Testis (tissue), 2 donors: ENCODE measurements at regions not wholly inside any gene's neighbourhood (a gene's known extent, or its start where the extent isn't known, plus 50 kb on each side); places are given as distances from the start of the nearest gene placed in this dataset.

Experiments used
- DNase-seq: peaks from one replicate; pipeline ENCODE4 v3.0.0-alpha.2; 2019
- H3K27ac ChIP-seq, 2 donors: fragments of 200-600 bp; sonication (generic); one replicate each; pipeline ENCODE4 v1.5.1; 2019
- H3K27me3 ChIP-seq: fragments of 200-600 bp; sonication (generic); one replicate; pipeline ENCODE4 v1.5.1; 2019
- H3K36me3 ChIP-seq: fragments of 200-600 bp; sonication (generic); one replicate; pipeline ENCODE4 v1.5.1; 2017; ENCODE audit warnings: low read depth; ENCODE audit errors: missing control alignments
- H3K4me1 ChIP-seq: fragments of 200-600 bp; sonication (generic); one replicate; pipeline ENCODE4 v1.5.1; 2019
- H3K4me3 ChIP-seq, 2 donors: fragments of 200-600 bp; sonication (generic); one replicate each; pipeline ENCODE4 v1.5.1; 2017 to 2019
- H3K9me3 ChIP-seq: fragments of 200-600 bp; sonication (generic); one replicate; pipeline ENCODE4 v1.5.1; 2017
- POLR2A ChIP-seq: fragments of 450-650 bp; IDR thresholded peaks from one replicate; pipeline ENCODE4 v1.6.1; 2017; ENCODE audit warnings: antibody characterized with exemption, mild to moderate bottlenecking, moderate library complexity
- WGBS, 2 donors: methylation state at CpG; one replicate each; pipeline ENCODE4 v1.1.5; 2018; 5-methylcytosine and 5-hydroxymethylcytosine counted together
- intact Hi-C: fragments of 100-400 bp; cut with DNase I; formaldehyde crosslinking; loops from one replicate; pipeline ENCODE4 v1.15.1; 2023; ENCODE audit warnings: low total_unique reads
- TF ChIP-seq, protein P1 (sequence below), 3 experiments: fragments of 450-650 bp in 2 of 3; fragments of 200-600 bp in 1 of 3; sonication (generic) in 1 of 3; IDR thresholded peaks; one replicate each; pipeline ENCODE4 v1.5.1; 2016 to 2019; ENCODE audit warnings: antibody characterized with exemption in 3 of 3, mild to moderate bottlenecking in 2 of 3, moderate library complexity in 1 of 3

DNA sequence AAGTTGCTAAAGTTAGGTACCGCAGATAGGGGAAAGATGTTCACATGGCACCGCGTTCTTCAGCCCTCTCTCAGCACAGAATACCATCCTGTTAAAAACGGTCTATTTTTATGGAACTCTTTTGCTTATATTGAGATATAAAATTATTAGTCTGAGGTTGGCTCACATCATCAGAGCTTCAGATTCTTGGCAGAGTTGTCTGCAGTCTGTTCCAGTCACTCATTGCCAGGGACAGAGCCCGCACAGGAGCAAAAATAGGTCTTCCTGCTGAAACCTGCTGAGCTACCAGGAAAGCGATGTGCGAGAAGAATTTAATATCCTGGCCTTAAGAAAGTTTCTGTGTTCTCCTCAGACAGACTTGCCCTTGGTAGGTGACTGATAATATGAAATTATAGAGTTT is 249.8 kb downstream of the VRK1 start:
- intact Hi-C loops: no loop called here
- no peaks in the 10 kb centered on the region for H3K36me3 ChIP-seq
- no peaks in the 10 kb centered on the region for H3K27me3 ChIP-seq
- H3K4me3 ChIP-seq: no peak overlapping the region
- TF ChIP-seq, protein P1, sequence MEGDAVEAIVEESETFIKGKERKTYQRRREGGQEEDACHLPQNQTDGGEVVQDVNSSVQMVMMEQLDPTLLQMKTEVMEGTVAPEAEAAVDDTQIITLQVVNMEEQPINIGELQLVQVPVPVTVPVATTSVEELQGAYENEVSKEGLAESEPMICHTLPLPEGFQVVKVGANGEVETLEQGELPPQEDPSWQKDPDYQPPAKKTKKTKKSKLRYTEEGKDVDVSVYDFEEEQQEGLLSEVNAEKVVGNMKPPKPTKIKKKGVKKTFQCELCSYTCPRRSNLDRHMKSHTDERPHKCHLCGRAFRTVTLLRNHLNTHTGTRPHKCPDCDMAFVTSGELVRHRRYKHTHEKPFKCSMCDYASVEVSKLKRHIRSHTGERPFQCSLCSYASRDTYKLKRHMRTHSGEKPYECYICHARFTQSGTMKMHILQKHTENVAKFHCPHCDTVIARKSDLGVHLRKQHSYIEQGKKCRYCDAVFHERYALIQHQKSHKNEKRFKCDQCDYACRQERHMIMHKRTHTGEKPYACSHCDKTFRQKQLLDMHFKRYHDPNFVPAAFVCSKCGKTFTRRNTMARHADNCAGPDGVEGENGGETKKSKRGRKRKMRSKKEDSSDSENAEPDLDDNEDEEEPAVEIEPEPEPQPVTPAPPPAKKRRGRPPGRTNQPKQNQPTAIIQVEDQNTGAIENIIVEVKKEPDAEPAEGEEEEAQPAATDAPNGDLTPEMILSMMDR (IDR thresholded peaks at IDR 0.05): no peak
- TF ChIP-seq POLR2A: no peak
- 89% methylated on average over 7 of the region's 7 CpGs for WGBS, 2 donors
- H3K27ac ChIP-seq: no peak overlapping the region
- H3K9me3 ChIP-seq: no peaks in the 10 kb centered on the region
- no peaks in the 10 kb centered on the region for H3K4me1 ChIP-seq
- no peak for DNase-seq

- no peak for DNase-seq
- TF ChIP-seq, protein P1 (IDR thresholded peaks at IDR 0.05): no peak
- TF ChIP-seq POLR2A: no peak
- no peaks in the 10 kb centered on the region for H3K36me3 ChIP-seq
- no peak overlapping the region for H3K27ac ChIP-seq
- H3K27me3 ChIP-seq: no peaks in the 10 kb centered on the region
- intact Hi-C loops: no loop called here
- H3K4me3 ChIP-seq: no peak overlapping the region
- no peaks in the 10 kb centered on the region for H3K9me3 ChIP-seq
- H3K4me1 ChIP-seq: no peaks in the 10 kb centered on the region
Observed at GRCh38 chr14:97052001-97052400, 254.8 kb downstream of the VRK1 start.

- Histone ChIP-seq H3K27ac (no peak overlapping the region), H3K9me3 (no peaks in the 10 kb centered on the region), H3K27me3 (no peaks in the 10 kb centered on the region), H3K36me3 (no peaks in the 10 kb centered on the region), H3K4me3 (no peak overlapping the region), H3K4me1 (no peaks in the 10 kb centered on the region)
- DNase-seq: no peak
- intact Hi-C loops: no loop called here
- TF ChIP-seq, protein P1 (IDR thresholded peaks at IDR 0.05): no peak
- TF ChIP-seq POLR2A: no peak
- 86 to 88% methylated on average over 9 of the region's 9 CpGs for WGBS, 2 donors
Observed at GRCh38 chr14:97053941-97054340, 256.8 kb downstream of the VRK1 start.

GRCh38 chr14:97055355-97055754 is 258.2 kb downstream of the VRK1 start:
- no peak overlapping the region for H3K4me3 ChIP-seq
- intact Hi-C loops: no loop called here
- no peaks in the 10 kb centered on the region for H3K36me3 ChIP-seq
- WGBS, 2 donors: 59 to 71% methylated on average over 9 of the region's 9 CpGs
- H3K27me3 ChIP-seq: no peaks in the 10 kb centered on the region
- H3K4me1 ChIP-seq: no peaks in the 10 kb centered on the region
- no peak overlapping the region for H3K27ac ChIP-seq
- no peak for DNase-seq
- TF ChIP-seq, protein P1 (IDR thresholded peaks at IDR 0.05): no peak
- TF ChIP-seq POLR2A: no peak
- no peaks in the 10 kb centered on the region for H3K9me3 ChIP-seq

- TF ChIP-seq, protein P1 (IDR thresholded peaks at IDR 0.05): no peak
- no peak for TF ChIP-seq POLR2A
- no peak for DNase-seq
- no peak overlapping the region for H3K4me3 ChIP-seq
- intact Hi-C loops: no loop called here
- 24 to 37% methylated on average over 6 of the region's 6 CpGs for WGBS, 2 donors
- no peaks in the 10 kb centered on the region for H3K36me3 ChIP-seq
- no peaks in the 10 kb centered on the region for H3K4me1 ChIP-seq
- no peaks in the 10 kb centered on the region for H3K9me3 ChIP-seq
- H3K27me3 ChIP-seq: no peaks in the 10 kb centered on the region
- no peak overlapping the region for H3K27ac ChIP-seq
Observed at GRCh38 chr14:97056086-97056485, 258.9 kb downstream of the VRK1 start.
